ENCODE measurements at regions not wholly inside any gene's neighbourhood (a gene's known extent, or its start where the extent isn't known, plus 50 kb on each side); places are given as distances from the start of the nearest gene placed in this dataset.

- H3K27me3 ChIP-seq (ENCODE audit: control insufficient read depth, insufficient read depth, low read length) = no peaks in the 10 kb centered on the region
- no peak overlapping the region for H3K4me3 ChIP-seq (ENCODE audit: low read depth, low read length)
- H3K36me3 ChIP-seq (ENCODE audit: control insufficient read depth, insufficient read depth, low read length) = no peaks in the 10 kb centered on the region
- FAIRE-seq (no peak), DNase-seq (ENCODE audit: low read depth) (no peak)
- TF ChIP-seq CTCF (IDR thresholded peaks at IDR 0.05; ENCODE audit: insufficient read depth, low read length, severe bottlenecking) = no peak
Observed at GRCh38 chr2:212649646-212650045, 111.0 kb upstream of the ERBB4 start.

GRCh38 chr2:212646698-212647366 is 108.2 kb upstream of the ERBB4 start:
- Histone ChIP-seq H3K4me3 (ENCODE audit: low read depth, low read length) (no peak overlapping the region), H3K36me3 (ENCODE audit: control insufficient read depth, insufficient read depth, low read length) (no peaks in the 10 kb centered on the region), H3K27me3 (ENCODE audit: control insufficient read depth, insufficient read depth, low read length) (no peaks in the 10 kb centered on the region)
- TF ChIP-seq CTCF (IDR thresholded peaks at IDR 0.05; ENCODE audit: insufficient read depth, low read length, severe bottlenecking) = no peak
- peak; percentile 94 for DNase-seq (ENCODE audit: low read depth)
- FAIRE-seq = no peak

GRCh38 chr2:212644195-212644837 is 105.7 kb upstream of the ERBB4 start:
- H3K36me3 ChIP-seq (ENCODE audit: control insufficient read depth, insufficient read depth, low read length) = no peaks in the 10 kb centered on the region
- H3K4me3 ChIP-seq (ENCODE audit: low read depth, low read length) = no peak overlapping the region
- no peak for FAIRE-seq
- TF ChIP-seq CTCF (IDR thresholded peaks at IDR 0.05; ENCODE audit: insufficient read depth, low read length, severe bottlenecking) = no peak
- H3K27me3 ChIP-seq (ENCODE audit: control insufficient read depth, insufficient read depth, low read length) = no peaks in the 10 kb centered on the region
- no peak for DNase-seq (ENCODE audit: low read depth)

GRCh38 chr2:212640428-212640827 is 101.8 kb upstream of the ERBB4 start:
- no peak for TF ChIP-seq CTCF (IDR thresholded peaks at IDR 0.05; ENCODE audit: insufficient read depth, low read length, severe bottlenecking)
- Histone ChIP-seq H3K27me3 (ENCODE audit: control insufficient read depth, insufficient read depth, low read length) (no peaks in the 10 kb centered on the region), H3K36me3 (ENCODE audit: control insufficient read depth, insufficient read depth, low read length) (no peaks in the 10 kb centered on the region), H3K4me3 (ENCODE audit: low read depth, low read length) (no peak overlapping the region)
- FAIRE-seq (no peak), DNase-seq (ENCODE audit: low read depth) (peak; percentile 93)

GRCh38 chr2:212638694-212639093 is 100.1 kb upstream of the ERBB4 start:
- no peak for FAIRE-seq
- Histone ChIP-seq H3K36me3 (ENCODE audit: control insufficient read depth, insufficient read depth, low read length) (no peaks in the 10 kb centered on the region), H3K4me3 (ENCODE audit: low read depth, low read length) (no peak overlapping the region), H3K27me3 (ENCODE audit: control insufficient read depth, insufficient read depth, low read length) (no peaks in the 10 kb centered on the region)
- no peak for DNase-seq (ENCODE audit: low read depth)
- TF ChIP-seq CTCF (IDR thresholded peaks at IDR 0.05; ENCODE audit: insufficient read depth, low read length, severe bottlenecking) = no peak

All from bronchial epithelial cell (primary cell).